ENCODE measurements at regions not wholly inside any gene's neighbourhood (a gene's known extent, or its start where the extent isn't known, plus 50 kb on each side); places are given as distances from the start of the nearest gene placed in this dataset.

DNA sequence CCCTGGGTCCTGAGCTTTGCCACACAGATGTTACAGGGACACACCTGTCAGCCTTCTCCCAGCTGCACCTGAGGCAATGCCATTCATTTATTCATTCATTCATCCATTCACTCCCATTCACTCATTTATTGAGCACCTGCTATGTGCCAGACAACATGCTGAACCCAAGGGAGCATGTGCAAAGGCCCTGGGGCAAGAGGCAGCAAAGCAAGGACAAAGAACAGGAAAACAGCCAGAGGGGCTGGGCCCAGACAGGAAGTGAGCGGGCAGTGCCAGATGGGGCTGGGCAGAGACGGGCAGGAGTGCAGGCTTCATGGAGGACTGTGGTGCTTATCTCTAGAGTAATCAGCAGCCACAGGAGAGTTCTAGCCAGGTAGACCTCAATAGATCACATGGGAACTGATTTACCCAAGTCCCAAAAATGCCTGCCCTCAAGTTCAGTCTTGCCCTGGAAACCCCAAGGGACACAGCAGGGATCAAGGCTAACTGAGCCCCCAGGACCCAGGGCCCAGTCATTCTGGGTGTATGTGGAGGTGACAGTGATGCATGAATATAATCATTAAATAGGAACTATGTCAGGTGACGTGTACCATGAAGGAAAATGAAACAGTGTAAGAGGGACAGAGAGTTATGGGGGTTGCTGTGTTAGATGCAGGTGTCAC, 530.3 kb downstream of the MATN1 start:
- no peak for DNase-seq

DNA sequence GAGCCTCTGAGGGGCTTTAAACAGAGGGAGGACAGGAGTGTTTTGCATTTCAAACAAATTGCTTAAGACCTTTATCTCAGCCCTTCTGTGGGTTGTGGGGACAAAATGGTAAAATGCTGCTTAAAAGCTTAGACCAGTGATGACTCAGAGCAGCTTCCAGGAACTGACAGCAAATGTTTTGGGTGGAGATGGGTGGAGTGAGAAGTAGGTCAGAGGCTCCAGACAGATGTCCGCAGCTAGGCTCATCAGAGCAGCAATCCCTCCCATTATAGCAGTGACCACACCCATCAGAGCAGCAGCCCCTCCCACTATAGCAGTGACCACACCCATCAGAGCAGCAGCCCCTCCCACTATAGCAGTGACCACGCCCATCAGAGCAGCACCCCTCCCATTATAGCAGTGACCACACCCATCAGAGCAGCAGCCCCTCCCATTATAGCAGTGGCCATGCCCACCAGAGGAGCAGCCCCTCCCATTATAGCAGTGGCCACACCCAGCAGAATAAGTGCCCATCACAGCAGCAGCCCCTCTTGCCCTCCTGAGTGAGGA, 532.2 kb downstream of the MATN1 start:
- DNase-seq, result no peak

GRCh38 chr1:30190511-30191153, 532.8 kb downstream of the MATN1 start:
- DNase-seq, result no peak

DNA sequence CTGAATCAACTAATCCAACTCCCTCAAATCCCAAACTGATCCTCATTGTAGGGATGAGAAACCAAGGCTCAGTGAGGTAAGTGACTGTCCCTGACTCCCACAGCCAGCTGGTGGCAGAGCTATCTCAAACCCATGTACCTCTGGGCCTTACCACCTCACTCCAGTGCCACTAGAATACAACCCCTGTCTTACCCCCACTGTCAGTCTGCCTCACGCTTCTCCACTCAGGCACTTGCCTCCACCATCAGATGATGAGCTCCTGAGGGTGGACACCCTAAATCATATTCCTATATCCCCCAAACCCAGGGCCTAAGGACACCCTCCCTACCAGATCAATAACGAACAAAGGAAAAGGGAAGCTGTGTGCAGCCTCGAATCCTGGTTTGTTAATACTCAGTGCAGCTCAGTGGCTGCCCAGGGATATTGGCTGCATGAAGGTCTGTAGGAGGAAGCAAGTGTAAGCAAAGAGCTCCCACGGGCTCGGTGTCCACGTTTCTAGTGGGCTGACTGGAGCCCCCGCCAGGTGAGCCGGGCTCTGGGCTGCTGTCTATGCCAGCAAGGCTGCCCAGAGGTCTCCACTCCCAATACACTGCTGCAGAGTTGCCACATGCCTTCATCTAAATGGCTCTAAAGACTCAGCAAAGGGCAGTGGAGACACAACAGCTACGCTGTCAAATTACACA, 533.4 kb downstream of the MATN1 start:
- DNase-seq, result no peak

GRCh38 chr1:30188999-30189398, 534.4 kb downstream of the MATN1 start:
- no peak for DNase-seq

DNA sequence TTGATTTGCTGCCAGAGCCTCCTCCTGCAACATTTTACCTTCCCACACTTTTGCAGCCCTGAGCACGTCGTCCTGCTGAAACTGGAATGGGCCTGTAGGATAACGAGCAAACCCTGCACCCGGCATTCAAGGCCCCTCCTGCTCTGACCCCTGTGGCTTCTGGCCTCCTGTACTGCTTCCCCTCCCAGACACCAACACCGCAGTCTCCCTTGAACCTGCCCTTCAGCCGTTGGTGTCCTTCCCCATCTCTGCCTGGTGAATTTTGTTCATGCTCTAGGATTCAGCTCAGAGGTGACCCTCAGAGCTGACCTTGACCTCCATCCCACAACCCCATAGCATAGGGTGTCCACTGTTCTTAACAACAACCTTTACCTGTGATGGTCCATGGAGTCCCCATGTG, 535.1 kb downstream of the MATN1 start:
- DNase-seq, result no peak

GRCh38 chr1:30187413-30188023, 535.9 kb downstream of the MATN1 start:
- no peak for DNase-seq

DNA sequence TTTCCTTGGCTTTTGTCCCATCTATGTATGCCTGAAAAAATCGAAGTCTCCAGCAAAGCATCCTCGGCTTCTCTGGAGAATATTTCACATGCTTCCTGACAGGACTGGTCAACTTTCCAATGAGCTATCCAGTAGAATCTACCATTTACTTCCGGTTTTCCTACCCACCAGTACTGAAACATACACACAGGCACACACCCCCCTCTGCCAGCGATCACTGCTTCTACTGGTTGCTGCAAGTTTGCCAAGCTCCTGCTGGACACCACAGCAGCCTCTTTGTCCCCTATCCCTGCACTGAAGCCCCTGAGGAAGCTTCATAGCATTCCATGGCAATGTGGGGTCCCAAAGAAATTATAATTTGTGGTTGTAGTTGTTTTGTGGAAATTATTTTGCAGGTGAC, 536.8 kb downstream of the MATN1 start:
- no peak for DNase-seq

DNA sequence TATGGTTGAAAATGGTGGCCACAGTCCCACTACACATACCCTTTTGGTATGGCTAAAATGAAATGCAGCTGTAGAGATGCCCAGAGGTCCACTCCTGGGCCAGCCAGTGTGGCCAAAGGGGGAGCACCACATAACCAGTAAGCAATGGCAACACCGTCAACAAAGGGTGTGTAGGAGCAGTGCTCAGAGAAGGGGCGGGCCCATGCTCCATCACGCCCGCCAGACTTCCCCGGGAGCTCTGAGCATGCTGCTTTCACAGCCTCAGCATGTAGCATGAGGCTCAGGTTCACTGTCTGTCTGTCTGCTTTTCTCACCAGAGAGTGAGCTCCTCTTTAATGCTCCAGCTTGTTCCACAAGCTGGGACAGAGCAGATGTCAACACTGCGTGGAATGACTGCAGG, 537.6 kb downstream of the MATN1 start:
- no peak for DNase-seq

DNA sequence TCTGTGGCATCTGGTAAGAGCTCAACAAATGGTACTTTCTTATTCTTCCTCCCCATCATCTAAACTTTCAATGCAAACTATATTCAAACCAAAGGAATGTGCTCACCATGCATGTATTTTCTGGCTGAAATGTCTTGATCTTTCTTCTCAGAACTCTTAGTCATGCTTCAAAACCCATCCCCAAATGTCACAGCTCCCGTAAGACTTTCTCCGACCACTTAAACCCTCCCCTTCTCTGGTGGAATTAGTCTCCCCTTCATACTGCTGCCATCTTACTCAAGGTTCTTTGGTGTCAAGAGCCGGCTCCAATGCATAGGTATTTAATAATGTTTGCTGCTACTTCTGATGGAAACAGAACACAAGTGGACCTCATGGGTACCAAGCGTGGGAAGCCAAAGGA, 538.1 kb downstream of the MATN1 start:
- DNase-seq, result no peak

- DNase-seq, result no peak
These were observed 538.8 kb downstream of the MATN1 start for GRCh38 chr1:30184393-30185141.

- DNase-seq, result no peak
These were observed 539.5 kb downstream of the MATN1 start for GRCh38 chr1:30183895-30184294.

DNA sequence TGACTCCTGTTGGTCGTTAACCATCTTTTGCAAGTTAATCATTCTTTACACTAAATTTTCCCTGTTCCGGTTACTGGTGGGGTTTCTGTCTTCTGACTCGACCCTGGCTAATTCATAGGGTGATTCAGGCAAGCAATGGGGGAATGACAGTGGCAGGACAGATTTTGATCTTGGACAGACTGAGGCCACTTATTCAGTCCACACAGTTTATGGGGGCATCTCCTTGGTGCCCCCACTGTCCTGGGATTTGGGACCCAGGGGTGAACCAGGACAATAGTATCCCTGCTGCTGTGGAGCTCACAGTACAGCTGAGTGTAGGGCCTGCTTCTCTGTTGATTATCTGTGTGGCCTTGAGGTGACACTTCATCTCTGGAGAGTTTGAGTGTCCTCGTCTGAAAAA, 540.4 kb downstream of the MATN1 start:
- no peak for DNase-seq

- no peak for DNase-seq
These were observed 543.3 kb downstream of the MATN1 start for GRCh38 chr1:30179942-30180543.

- DNase-seq, result no peak
These were observed 546.9 kb downstream of the MATN1 start for GRCh38 chr1:30176477-30176876.

DNA sequence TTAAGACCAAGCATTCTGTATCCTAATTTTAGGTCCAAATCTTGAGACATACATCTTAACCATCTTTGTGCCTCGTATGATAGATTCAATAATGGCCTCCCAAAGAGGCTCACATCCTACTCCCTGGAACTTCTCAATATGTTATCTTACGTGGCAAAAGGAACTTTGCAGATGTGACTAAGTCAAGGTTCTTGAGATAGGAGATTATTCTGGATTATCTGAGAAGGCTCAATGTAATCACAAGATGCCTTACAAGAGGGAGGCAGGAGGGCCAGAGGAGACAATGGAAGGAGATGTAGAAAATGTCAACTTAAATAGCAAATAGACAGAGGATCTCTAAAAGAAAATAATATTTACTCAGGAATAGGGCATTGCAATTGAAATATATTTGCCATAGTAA, 548.9 kb downstream of the MATN1 start:
- DNase-seq, result no peak

- DNase-seq, result no peak
These were observed 549.8 kb downstream of the MATN1 start for GRCh38 chr1:30173560-30173959.

- DNase-seq, result no peak
These were observed 550.6 kb downstream of the MATN1 start for GRCh38 chr1:30172757-30173156.

DNA sequence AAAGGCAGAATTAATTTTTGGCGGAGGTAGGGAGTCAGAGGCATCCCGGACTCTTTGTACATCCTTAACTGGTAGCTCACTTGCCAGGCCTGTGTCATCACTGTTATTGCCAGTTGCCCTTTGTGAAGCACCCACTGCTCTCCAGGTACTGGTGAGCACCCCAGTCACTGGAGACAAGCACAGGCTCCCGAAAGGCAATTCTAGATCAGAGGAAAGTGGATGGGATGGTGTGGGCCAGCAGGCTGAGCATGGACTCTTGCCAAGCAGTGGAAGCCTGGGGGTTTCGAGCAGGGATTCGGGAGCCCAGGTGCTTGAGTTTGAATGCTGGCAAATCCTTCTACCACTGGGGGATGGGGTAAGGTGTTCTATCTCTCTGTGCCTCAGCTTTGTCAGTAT, 551.1 kb downstream of the MATN1 start:
- no peak for DNase-seq

GRCh38 chr1:30171537-30172298, 551.7 kb downstream of the MATN1 start:
- no peak for DNase-seq

- DNase-seq, result no peak
These were observed 554.1 kb downstream of the MATN1 start for GRCh38 chr1:30169269-30169668.

DNA sequence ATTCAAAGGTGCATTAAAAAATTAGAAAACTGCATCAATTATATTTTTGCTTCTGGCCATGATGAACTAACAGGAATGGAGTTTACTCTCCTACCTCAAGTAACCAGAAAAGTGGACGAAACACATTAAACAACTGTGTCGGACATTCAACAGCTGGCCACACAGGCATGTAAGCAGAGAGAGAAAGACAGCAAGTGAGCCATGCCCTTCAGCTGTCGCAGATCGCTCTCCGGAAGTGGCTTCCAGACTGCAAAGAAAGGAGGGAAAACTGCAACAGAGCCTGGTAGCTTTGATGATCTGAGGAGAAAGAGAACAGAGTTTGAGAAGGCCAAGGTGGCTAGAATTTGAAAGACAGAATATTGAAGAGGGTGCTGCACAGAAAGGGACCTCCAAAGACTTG, 557.2 kb downstream of the MATN1 start:
- DNase-seq, result no peak
